B cell (primary cell): ENCODE measurements at regions not wholly inside any gene's neighbourhood (a gene's known extent, or its start where the extent isn't known, plus 50 kb on each side); places are given as distances from the start of the nearest gene placed in this dataset.
"Not testable (repeated sequence)": the region's sequence is repeated elsewhere in the genome, so short reads cannot be mapped to it uniquely, and the experiment has no call there.

Source experiments
- ATAC-seq: fragments of 200-7000 bp; cut with Tn5 transposase; one replicate; pipeline ENCODE4 v1.10.0; 2021; ENCODE audit warnings: low read depth, mild to moderate bottlenecking, moderate number of reproducible peaks, moderate library complexity
- CTCF ChIA-PET: fragments of 350-600 bp; sonication (Branson Sonifier 250); formaldehyde crosslinking; loops from one replicate; lab custom pipeline; 2021; ENCODE audit warnings: antibody characterized with exemption, inconsistent platforms; lab: Charles Lee
- POLR2A ChIA-PET: fragments of 350-600 bp; sonication (Branson Sonifier 250); formaldehyde crosslinking; loops from one replicate; lab custom pipeline; 2021; ENCODE audit warnings: antibody characterized with exemption; lab: Charles Lee
- DNase-seq: peaks from one replicate; pipeline ENCODE4 v3.0.0; 2013
- H2AFZ ChIP-seq: 2 replicates; pipeline ENCODE4 v1.6.1; 2012; ENCODE audit warnings: mild to moderate bottlenecking, low read depth, low read length; ENCODE audit not compliant: insufficient read depth, poor library complexity, severe bottlenecking
- H3K27ac ChIP-seq, 2 donors: 1 replicate in 1 of 2; 2 replicates in 1 of 2; pipeline ENCODE4 v1.5.1; 2012 to 2013; ENCODE audit warnings: low read length in 2 of 2, mild to moderate bottlenecking in 2 of 2, moderate library complexity in 1 of 2
- H3K27me3 ChIP-seq, 4 experiments: fragments of 200-600 bp in 1 of 4; sonication (generic) in 1 of 4; replicated peaks in 1 of 4; 1 replicate in 2 of 4; 2 replicates in 2 of 4; pipeline versions ENCODE4 v1.6.1 to v1.7.0; 2013 to 2016; ENCODE audit warnings: low read length in 3 of 4, mild to moderate bottlenecking in 2 of 4, mixed read lengths in 1 of 4, moderate library complexity in 1 of 4; ENCODE audit not compliant: insufficient read depth in 4 of 4, control insufficient read depth in 3 of 4; ENCODE audit errors: control extremely low read depth in 1 of 4
- H3K36me3 ChIP-seq, 2 experiments: replicated peaks in 1 of 2; 1 replicate in 1 of 2; 2 replicates in 1 of 2; pipeline versions ENCODE4 v1.6.1 to v1.7.1; 2013; ENCODE audit warnings: low read length in 1 of 2; ENCODE audit not compliant: insufficient read depth in 2 of 2, control insufficient read depth in 1 of 2; ENCODE audit errors: control extremely low read depth in 1 of 2, extremely low read depth in 1 of 2
- H3K4me1 ChIP-seq, 2 donors: fragments of 200-600 bp in 1 of 2; sonication (generic) in 1 of 2; 1 replicate in 1 of 2; 2 replicates in 1 of 2; pipeline versions ENCODE4 v1.5.1 to v1.6.1; 2013 to 2017; ENCODE audit warnings: low read length in 2 of 2; ENCODE audit not compliant: control insufficient read depth in 2 of 2, insufficient read depth in 2 of 2
- H3K4me2 ChIP-seq: replicated peaks from 2 replicates; pipeline ENCODE3; 2012; ENCODE audit warnings: mild to moderate bottlenecking, low read depth, low read length; ENCODE audit not compliant: poor library complexity, severe bottlenecking
- H3K4me3 ChIP-seq, 5 experiments: fragments of 200-600 bp in 1 of 5; sonication (generic) in 1 of 5; 1 replicate in 3 of 5; 2 replicates in 2 of 5; pipeline versions ENCODE4 v1.5.1 to v1.7.0; 2011 to 2016; ENCODE audit warnings: low read length in 4 of 5, mild to moderate bottlenecking in 4 of 5, low read depth in 2 of 5, control low read depth in 1 of 5, moderate library complexity in 1 of 5; ENCODE audit not compliant: insufficient read depth in 1 of 5; ENCODE audit errors: control extremely low read depth in 1 of 5, extremely low read depth in 1 of 5
- H3K79me2 ChIP-seq: fragments of 200-600 bp; sonication (generic); one replicate; pipeline ENCODE4 v1.6.0; 2016; ENCODE audit warnings: low read length; ENCODE audit not compliant: control insufficient read depth, insufficient read depth
- H3K9ac ChIP-seq: fragments of 200-600 bp; sonication (generic); 2 replicates; pipeline ENCODE4 v1.6.1; 2017; ENCODE audit warnings: mild to moderate bottlenecking, low read length, moderate library complexity
- H3K9me3 ChIP-seq, 3 donors: one replicate each; pipeline versions ENCODE4 v1.6.1 to v1.7.1; 2013; ENCODE audit warnings: low read length in 2 of 3; ENCODE audit not compliant: control insufficient read depth in 2 of 3, insufficient read depth in 1 of 3; ENCODE audit errors: control extremely low read depth in 1 of 3
- H4K20me1 ChIP-seq: 2 replicates; pipeline ENCODE4 v1.6.0; 2012; ENCODE audit warnings: mild to moderate bottlenecking, low read length; ENCODE audit not compliant: insufficient read depth, control insufficient read depth, poor library complexity, severe bottlenecking
- H3K27ac Mint-ChIP-seq: one replicate; pipeline ENCODE4 v1.8.0; 2021; ENCODE audit warnings: mixed read lengths
- H3K27me3 Mint-ChIP-seq: one replicate; pipeline ENCODE4 v1.8.0; 2021; ENCODE audit warnings: mixed read lengths
- H3K4me1 Mint-ChIP-seq: one replicate; pipeline ENCODE4 v1.8.0; 2021; ENCODE audit warnings: mixed read lengths
- H3K4me3 Mint-ChIP-seq: one replicate; pipeline ENCODE4 v1.8.0; 2021; ENCODE audit warnings: mixed read lengths
- H3K9me3 Mint-ChIP-seq: one replicate; pipeline ENCODE4 v1.8.0; 2022; ENCODE audit warnings: mixed read lengths; ENCODE audit not compliant: insufficient read depth
- WGBS: methylation state at CpG from one replicate; pipeline ENCODE4 v1.1.5; 2013; ENCODE audit warnings: missing lambda C conversion rate; ENCODE audit not compliant: insufficient coverage; 5-methylcytosine and 5-hydroxymethylcytosine counted together
- intact Hi-C: fragments of 100-400 bp; cut with micrococcal nuclease; formaldehyde crosslinking; loops from one replicate; pipeline ENCODE4 v1.10.0; 2022

GRCh38 chrX:37520860-37521450 is 50.5 kb upstream of the LANCL3 start:
- H3K27me3 Mint-ChIP-seq, DNase-seq, H3K4me1 ChIP-seq, H3K9me3 ChIP-seq, H3K4me1 Mint-ChIP-seq, H3K4me3 ChIP-seq, H2AFZ ChIP-seq, H3K9me3 Mint-ChIP-seq, H3K4me3 Mint-ChIP-seq, POLR2A ChIA-PET, H3K79me2 ChIP-seq, H3K27ac Mint-ChIP-seq, ATAC-seq, H3K27me3 ChIP-seq, H3K9ac ChIP-seq, H4K20me1 ChIP-seq, H3K36me3 ChIP-seq, H3K27ac ChIP-seq, intact Hi-C loops, CTCF ChIA-PET, H3K4me2 ChIP-seq: not testable (repeated sequence)
- WGBS = no CpG with 5 or more reads among the region's 4 CpGs
